ENCODE measurements at regions not wholly inside any gene's neighbourhood (a gene's known extent, or its start where the extent isn't known, plus 50 kb on each side); places are given as distances from the start of the nearest gene placed in this dataset.

DNA sequence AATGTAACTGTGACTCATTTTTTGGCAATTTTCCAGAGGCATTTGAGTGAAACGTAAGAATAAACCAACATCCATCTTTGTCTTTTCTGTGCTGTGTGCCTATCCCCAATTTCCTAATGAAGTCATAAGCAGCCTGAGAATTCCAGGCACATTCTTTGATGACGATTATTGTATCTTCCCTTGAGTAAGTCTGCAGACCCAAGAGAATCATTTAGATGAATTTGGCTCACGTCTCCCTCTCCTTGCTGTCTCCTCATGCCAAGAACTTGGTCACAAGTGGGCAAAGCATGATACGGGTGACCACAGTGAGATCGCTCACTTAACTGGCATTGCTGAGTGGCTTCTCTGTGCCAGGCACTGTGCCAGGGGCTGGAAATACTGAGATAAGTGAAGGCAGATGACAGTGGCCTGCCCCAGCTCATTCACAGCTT, 384.5 kb upstream of the IL12A start:
- H3K9ac ChIP-seq (ENCODE audit: low read length): no peak overlapping the region
- H3K36me3 ChIP-seq (ENCODE audit: insufficient read depth, low read length): no peaks in the 10 kb centered on the region
- no peaks in the 10 kb centered on the region for H3K27me3 ChIP-seq (ENCODE audit: insufficient read depth, low read depth, low read length)
- H4K20me1 ChIP-seq (ENCODE audit: insufficient read depth): no peaks in the 10 kb centered on the region
- H3K27ac ChIP-seq (ENCODE audit: low read length): no peak overlapping the region
- no peak overlapping the region for H3K4me2 ChIP-seq (ENCODE audit: low read length)
- H3K4me3 ChIP-seq (ENCODE audit: low read length): no peak overlapping the region
- H3K9me3 ChIP-seq (ENCODE audit: low read length): no peaks in the 10 kb centered on the region
- H3K9me2 ChIP-seq (ENCODE audit: insufficient read depth, low read length): no peaks in the 10 kb centered on the region
- H3F3A ChIP-seq (ENCODE audit: insufficient read depth, low read length, poor library complexity, severe bottlenecking): no peaks in the 10 kb centered on the region
- TF ChIP-seq EZH2 (IDR thresholded peaks at IDR 0.05; ENCODE audit: borderline replicate concordance, insufficient read depth, low read length, poor library complexity, severe bottlenecking) (no peak), TAF1 (IDR thresholded peaks at IDR 0.05; ENCODE audit: low read depth) (no peak), EP300 (conservative IDR thresholded peaks at IDR 0.05; ENCODE audit: poor library complexity, severe bottlenecking) (no peak), SMC3 (conservative IDR thresholded peaks at IDR 0.05; ENCODE audit: poor library complexity) (no peak), RAD21 (conservative IDR thresholded peaks at IDR 0.05) (no peak), POLR2AphosphoS5 (IDR thresholded peaks at IDR 0.05) (no peak), MXI1 (conservative IDR thresholded peaks at IDR 0.05; ENCODE audit: poor library complexity, severe bottlenecking) (no peak)
- TF ChIP-seq, protein P1, sequence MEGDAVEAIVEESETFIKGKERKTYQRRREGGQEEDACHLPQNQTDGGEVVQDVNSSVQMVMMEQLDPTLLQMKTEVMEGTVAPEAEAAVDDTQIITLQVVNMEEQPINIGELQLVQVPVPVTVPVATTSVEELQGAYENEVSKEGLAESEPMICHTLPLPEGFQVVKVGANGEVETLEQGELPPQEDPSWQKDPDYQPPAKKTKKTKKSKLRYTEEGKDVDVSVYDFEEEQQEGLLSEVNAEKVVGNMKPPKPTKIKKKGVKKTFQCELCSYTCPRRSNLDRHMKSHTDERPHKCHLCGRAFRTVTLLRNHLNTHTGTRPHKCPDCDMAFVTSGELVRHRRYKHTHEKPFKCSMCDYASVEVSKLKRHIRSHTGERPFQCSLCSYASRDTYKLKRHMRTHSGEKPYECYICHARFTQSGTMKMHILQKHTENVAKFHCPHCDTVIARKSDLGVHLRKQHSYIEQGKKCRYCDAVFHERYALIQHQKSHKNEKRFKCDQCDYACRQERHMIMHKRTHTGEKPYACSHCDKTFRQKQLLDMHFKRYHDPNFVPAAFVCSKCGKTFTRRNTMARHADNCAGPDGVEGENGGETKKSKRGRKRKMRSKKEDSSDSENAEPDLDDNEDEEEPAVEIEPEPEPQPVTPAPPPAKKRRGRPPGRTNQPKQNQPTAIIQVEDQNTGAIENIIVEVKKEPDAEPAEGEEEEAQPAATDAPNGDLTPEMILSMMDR (IDR thresholded peaks at IDR 0.05; ENCODE audit: poor library complexity, severe bottlenecking): no peak
- TF ChIP-seq, protein P2, sequence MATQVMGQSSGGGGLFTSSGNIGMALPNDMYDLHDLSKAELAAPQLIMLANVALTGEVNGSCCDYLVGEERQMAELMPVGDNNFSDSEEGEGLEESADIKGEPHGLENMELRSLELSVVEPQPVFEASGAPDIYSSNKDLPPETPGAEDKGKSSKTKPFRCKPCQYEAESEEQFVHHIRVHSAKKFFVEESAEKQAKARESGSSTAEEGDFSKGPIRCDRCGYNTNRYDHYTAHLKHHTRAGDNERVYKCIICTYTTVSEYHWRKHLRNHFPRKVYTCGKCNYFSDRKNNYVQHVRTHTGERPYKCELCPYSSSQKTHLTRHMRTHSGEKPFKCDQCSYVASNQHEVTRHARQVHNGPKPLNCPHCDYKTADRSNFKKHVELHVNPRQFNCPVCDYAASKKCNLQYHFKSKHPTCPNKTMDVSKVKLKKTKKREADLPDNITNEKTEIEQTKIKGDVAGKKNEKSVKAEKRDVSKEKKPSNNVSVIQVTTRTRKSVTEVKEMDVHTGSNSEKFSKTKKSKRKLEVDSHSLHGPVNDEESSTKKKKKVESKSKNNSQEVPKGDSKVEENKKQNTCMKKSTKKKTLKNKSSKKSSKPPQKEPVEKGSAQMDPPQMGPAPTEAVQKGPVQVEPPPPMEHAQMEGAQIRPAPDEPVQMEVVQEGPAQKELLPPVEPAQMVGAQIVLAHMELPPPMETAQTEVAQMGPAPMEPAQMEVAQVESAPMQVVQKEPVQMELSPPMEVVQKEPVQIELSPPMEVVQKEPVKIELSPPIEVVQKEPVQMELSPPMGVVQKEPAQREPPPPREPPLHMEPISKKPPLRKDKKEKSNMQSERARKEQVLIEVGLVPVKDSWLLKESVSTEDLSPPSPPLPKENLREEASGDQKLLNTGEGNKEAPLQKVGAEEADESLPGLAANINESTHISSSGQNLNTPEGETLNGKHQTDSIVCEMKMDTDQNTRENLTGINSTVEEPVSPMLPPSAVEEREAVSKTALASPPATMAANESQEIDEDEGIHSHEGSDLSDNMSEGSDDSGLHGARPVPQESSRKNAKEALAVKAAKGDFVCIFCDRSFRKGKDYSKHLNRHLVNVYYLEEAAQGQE (IDR thresholded peaks at IDR 0.05; ENCODE audit: borderline replicate concordance): no peak
- H3K79me2 ChIP-seq (replicated peaks; ENCODE audit: insufficient read depth, low read length): no peaks in the 10 kb centered on the region
- no peak overlapping the region for H2AFZ ChIP-seq (ENCODE audit: low read depth, low read length)

- H3K27me3 ChIP-seq (ENCODE audit: insufficient read depth, low read depth, low read length): no peaks in the 10 kb centered on the region
- H2AFZ ChIP-seq (ENCODE audit: low read depth, low read length): no peak overlapping the region
- H3K27ac ChIP-seq (ENCODE audit: low read length): no peak overlapping the region
- H4K20me1 ChIP-seq (ENCODE audit: insufficient read depth): no peaks in the 10 kb centered on the region
- H3K36me3 ChIP-seq (ENCODE audit: insufficient read depth, low read length): no peaks in the 10 kb centered on the region
- TF ChIP-seq RAD21 (conservative IDR thresholded peaks at IDR 0.05) (no peak), EP300 (conservative IDR thresholded peaks at IDR 0.05; ENCODE audit: poor library complexity, severe bottlenecking) (no peak), TAF1 (IDR thresholded peaks at IDR 0.05; ENCODE audit: low read depth) (no peak), EZH2 (IDR thresholded peaks at IDR 0.05; ENCODE audit: borderline replicate concordance, insufficient read depth, low read length, poor library complexity, severe bottlenecking) (no peak), POLR2AphosphoS5 (IDR thresholded peaks at IDR 0.05) (no peak), SMC3 (conservative IDR thresholded peaks at IDR 0.05; ENCODE audit: poor library complexity) (no peak), MXI1 (conservative IDR thresholded peaks at IDR 0.05; ENCODE audit: poor library complexity, severe bottlenecking) (no peak)
- TF ChIP-seq, protein P1 (IDR thresholded peaks at IDR 0.05; ENCODE audit: poor library complexity, severe bottlenecking): no peak
- TF ChIP-seq, protein P2 (IDR thresholded peaks at IDR 0.05; ENCODE audit: borderline replicate concordance): no peak
- H3F3A ChIP-seq (ENCODE audit: insufficient read depth, low read length, poor library complexity, severe bottlenecking): no peaks in the 10 kb centered on the region
- H3K4me2 ChIP-seq (ENCODE audit: low read length): no peak overlapping the region
- H3K9ac ChIP-seq (ENCODE audit: low read length): no peak overlapping the region
- no peaks in the 10 kb centered on the region for H3K9me3 ChIP-seq (ENCODE audit: low read length)
- no peaks in the 10 kb centered on the region for H3K9me2 ChIP-seq (ENCODE audit: insufficient read depth, low read length)
- no peaks in the 10 kb centered on the region for H3K79me2 ChIP-seq (replicated peaks; ENCODE audit: insufficient read depth, low read length)
- no peak overlapping the region for H3K4me3 ChIP-seq (ENCODE audit: low read length)
Observed at GRCh38 chr3:159605101-159605500, 383.5 kb upstream of the IL12A start.

Measured in neural cell (in vitro differentiated cells).